Suprapubic skin (tissue), 4 donors: ENCODE measurements at regions not wholly inside any gene's neighbourhood (a gene's known extent, or its start where the extent isn't known, plus 50 kb on each side); places are given as distances from the start of the nearest gene placed in this dataset.

Experiments used
- DNase-seq, 2 donors: peaks; one replicate each; pipeline ENCODE4 v3.0.0-alpha.2; 2019; ENCODE audit warnings: low spot score in 2 of 2
- H3K27ac ChIP-seq: fragments of 200-600 bp; sonication (generic); one replicate; pipeline ENCODE4 v1.5.1; 2019
- H3K27me3 ChIP-seq: fragments of 200-600 bp; sonication (generic); one replicate; pipeline ENCODE4 v1.5.1; 2019
- H3K36me3 ChIP-seq: fragments of 200-600 bp; sonication (generic); one replicate; pipeline ENCODE4 v1.5.1; 2019
- H3K4me1 ChIP-seq: fragments of 200-600 bp; sonication (generic); one replicate; pipeline ENCODE4 v1.5.1; 2019
- H3K4me3 ChIP-seq: fragments of 200-600 bp; sonication (generic); one replicate; pipeline ENCODE4 v1.5.1; 2019; ENCODE audit warnings: mild to moderate bottlenecking
- H3K9me3 ChIP-seq: fragments of 200-600 bp; sonication (generic); one replicate; pipeline ENCODE4 v1.5.1; 2019
- EP300 ChIP-seq: sonication (generic); formaldehyde crosslinking; IDR thresholded peaks from one replicate; pipeline ENCODE4 v1.6.1; 2017; ENCODE audit warnings: antibody characterized with exemption
- POLR2A ChIP-seq, 2 donors: fragments of 450-650 bp; IDR thresholded peaks; one replicate each; pipeline ENCODE4 v1.6.1; 2017; ENCODE audit warnings: antibody characterized with exemption in 2 of 2, mild to moderate bottlenecking in 2 of 2, moderate library complexity in 2 of 2
- POLR2AphosphoS5 ChIP-seq, 3 donors: sonication (generic); formaldehyde crosslinking; IDR thresholded peaks; one replicate each; pipeline ENCODE4 v1.6.1; 2017; ENCODE audit warnings: antibody characterized with exemption in 3 of 3
- WGBS: methylation state at CpG from one replicate; pipeline ENCODE4 v1.1.5; 2018; 5-methylcytosine and 5-hydroxymethylcytosine counted together
- TF ChIP-seq, protein P1 (sequence below), 2 donors: fragments of 200-600 bp in 1 of 2; fragments of 450-650 bp in 1 of 2; sonication (generic) in 1 of 2; IDR thresholded peaks; one replicate each; pipeline ENCODE4 v1.5.1; 2016 to 2019; ENCODE audit warnings: antibody characterized with exemption in 2 of 2, mild to moderate bottlenecking in 1 of 2, moderate library complexity in 1 of 2

DNA sequence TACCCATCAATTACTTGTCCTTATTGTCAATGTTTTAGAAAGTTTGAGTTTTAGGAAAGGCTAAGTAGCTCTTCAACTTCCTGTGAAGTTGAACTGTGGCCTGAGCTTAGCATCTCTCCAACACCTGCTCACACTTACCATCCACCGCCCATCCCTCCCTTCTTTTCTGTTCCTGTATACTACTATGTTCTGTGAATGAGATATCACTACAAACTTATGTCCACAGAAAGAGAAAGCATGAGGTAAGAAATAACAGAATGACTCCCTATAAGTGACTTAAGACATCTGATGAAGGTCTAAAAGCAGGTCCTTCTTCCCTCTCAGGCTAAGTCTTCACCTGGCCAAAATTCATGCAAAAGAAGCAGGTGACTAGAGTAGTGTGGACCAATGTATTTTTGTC lies 246.3 kb upstream of the PREP start:
- no peaks in the 10 kb centered on the region for H3K27me3 ChIP-seq
- TF ChIP-seq POLR2AphosphoS5 (IDR thresholded peaks at IDR 0.05) (no peak), POLR2A (IDR thresholded peaks at IDR 0.05) (no peak), EP300 (no peak)
- TF ChIP-seq, protein P1, sequence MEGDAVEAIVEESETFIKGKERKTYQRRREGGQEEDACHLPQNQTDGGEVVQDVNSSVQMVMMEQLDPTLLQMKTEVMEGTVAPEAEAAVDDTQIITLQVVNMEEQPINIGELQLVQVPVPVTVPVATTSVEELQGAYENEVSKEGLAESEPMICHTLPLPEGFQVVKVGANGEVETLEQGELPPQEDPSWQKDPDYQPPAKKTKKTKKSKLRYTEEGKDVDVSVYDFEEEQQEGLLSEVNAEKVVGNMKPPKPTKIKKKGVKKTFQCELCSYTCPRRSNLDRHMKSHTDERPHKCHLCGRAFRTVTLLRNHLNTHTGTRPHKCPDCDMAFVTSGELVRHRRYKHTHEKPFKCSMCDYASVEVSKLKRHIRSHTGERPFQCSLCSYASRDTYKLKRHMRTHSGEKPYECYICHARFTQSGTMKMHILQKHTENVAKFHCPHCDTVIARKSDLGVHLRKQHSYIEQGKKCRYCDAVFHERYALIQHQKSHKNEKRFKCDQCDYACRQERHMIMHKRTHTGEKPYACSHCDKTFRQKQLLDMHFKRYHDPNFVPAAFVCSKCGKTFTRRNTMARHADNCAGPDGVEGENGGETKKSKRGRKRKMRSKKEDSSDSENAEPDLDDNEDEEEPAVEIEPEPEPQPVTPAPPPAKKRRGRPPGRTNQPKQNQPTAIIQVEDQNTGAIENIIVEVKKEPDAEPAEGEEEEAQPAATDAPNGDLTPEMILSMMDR (IDR thresholded peaks at IDR 0.05): no peak
- H3K27ac ChIP-seq: no peak overlapping the region
- WGBS: 94% methylated on average over 1 of the region's 1 CpG
- no peaks in the 10 kb centered on the region for H3K9me3 ChIP-seq
- no peaks in the 10 kb centered on the region for H3K36me3 ChIP-seq
- no peak for DNase-seq
- peaks cover 5% of the 10 kb centered on the region for H3K4me1 ChIP-seq
- no peak overlapping the region for H3K4me3 ChIP-seq

DNA sequence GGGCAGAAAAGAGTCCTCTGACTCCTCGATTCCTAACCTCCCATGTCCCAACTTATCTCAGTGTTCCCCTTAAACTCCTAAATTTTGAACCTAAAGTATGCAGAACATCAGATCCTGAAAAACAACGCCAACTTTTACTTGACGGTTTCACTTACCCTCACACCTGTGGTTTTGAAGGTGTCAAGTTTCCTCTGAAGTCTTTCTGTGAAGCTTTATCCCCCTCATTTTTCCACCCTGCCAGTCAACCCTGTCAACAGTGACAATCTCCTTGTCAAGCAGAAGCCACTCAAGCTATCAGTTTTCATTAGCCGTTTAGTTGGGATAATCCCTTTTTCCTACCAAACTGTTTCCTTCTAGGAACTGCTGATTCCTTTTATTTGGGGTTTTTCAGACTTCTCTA lies 245.4 kb upstream of the PREP start:
- Histone ChIP-seq H3K36me3 (no peaks in the 10 kb centered on the region), H3K27ac (no peak overlapping the region)
- no peak for TF ChIP-seq POLR2A (IDR thresholded peaks at IDR 0.05)
- no peak for TF ChIP-seq POLR2AphosphoS5 (IDR thresholded peaks at IDR 0.05)
- TF ChIP-seq EP300: no peak
- TF ChIP-seq, protein P1 (IDR thresholded peaks at IDR 0.05): no peak

DNA sequence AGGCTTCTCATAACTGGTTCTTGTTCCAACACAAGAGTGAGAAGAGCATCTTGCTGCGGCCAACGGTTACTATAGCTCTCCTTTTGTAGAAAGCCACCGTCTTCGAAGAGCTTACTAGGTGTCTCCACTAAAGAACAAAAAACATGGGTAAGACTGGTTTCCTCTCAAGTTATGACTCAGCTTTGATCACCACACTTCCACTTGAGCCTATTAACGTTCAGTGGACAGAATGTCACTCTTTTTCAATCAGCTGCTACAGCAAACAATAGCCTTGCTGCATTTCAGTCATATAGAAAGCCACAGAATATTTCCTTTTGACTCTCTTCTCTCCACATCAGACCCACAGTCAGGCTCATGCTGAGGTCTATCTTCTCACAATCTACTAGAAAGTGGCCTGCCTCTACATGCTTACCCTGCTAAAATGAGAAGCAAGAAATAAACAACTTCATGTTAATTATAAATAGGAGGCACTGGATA lies 243.5 kb upstream of the PREP start:
- WGBS: 68% methylated on average over 5 of the region's 5 CpGs
- H3K9me3 ChIP-seq: no peaks in the 10 kb centered on the region
- H3K36me3 ChIP-seq: no peaks in the 10 kb centered on the region
- H3K4me3 ChIP-seq: no peak overlapping the region
- TF ChIP-seq POLR2AphosphoS5 (IDR thresholded peaks at IDR 0.05) (no peak), POLR2A (IDR thresholded peaks at IDR 0.05) (no peak), EP300 (no peak)
- TF ChIP-seq, protein P1 (IDR thresholded peaks at IDR 0.05): no peak
- no peaks in the 10 kb centered on the region for H3K27me3 ChIP-seq
- DNase-seq: no peak
- peaks cover 7% of the 10 kb centered on the region for H3K4me1 ChIP-seq
- H3K27ac ChIP-seq: no peak overlapping the region

More for the DNA sequence above, 245.4 kb upstream of the PREP start:
- H3K27me3 ChIP-seq: no peaks in the 10 kb centered on the region
- peaks cover 7% of the 10 kb centered on the region for H3K4me1 ChIP-seq
- 78% methylated on average over 4 of the region's 4 CpGs for WGBS
- H3K4me3 ChIP-seq: no peak overlapping the region
- no peaks in the 10 kb centered on the region for H3K9me3 ChIP-seq
- no peak for DNase-seq

DNA sequence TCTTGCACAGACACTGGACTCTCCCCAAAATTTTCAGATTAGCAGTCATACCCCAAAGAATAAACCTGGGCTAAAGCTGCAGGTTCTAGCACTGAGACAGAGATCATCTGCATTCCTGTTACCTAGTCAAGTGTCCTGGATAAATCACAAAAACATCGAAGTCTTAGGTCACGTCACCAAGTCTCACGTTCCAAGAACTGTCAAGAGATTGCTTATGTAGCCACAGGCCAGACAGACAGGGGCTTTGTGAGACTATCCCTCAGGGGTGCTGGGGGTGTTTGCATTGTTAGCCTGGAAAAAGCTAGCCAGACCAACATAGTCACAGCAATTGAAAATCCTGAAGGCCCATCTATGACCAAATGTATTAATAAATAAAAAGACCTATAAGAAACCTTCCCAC lies 243.1 kb upstream of the PREP start:
- H3K4me1 ChIP-seq: peaks cover 7% of the 10 kb centered on the region
- WGBS: 88% methylated on average over 3 of the region's 3 CpGs

DNA sequence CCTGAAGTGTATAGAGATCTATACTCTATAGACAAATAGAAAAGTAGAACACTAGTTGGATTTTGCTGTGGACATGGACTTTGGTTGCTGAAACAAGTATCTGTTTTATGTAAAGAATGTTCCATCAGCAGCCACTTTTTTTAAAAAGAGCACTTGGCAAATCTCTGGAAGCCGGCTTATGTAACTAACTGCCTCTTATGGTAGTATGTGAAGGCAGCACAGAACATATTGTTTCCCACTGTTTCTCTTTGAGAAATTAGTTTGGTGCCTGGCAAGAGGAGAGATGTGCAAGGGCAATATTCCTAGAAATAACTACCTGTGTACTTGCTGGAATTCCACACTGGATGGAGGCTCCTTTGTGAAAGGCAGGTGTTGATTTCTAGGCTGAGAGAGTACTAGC lies 242.3 kb upstream of the PREP start:
- no peaks in the 10 kb centered on the region for H3K36me3 ChIP-seq
- no peak for DNase-seq
- 61% methylated on average over 1 of the region's 1 CpG for WGBS
- no peaks in the 10 kb centered on the region for H3K9me3 ChIP-seq
- H3K27ac ChIP-seq: no peak overlapping the region
- H3K4me3 ChIP-seq: no peak overlapping the region
- peaks cover 7% of the 10 kb centered on the region for H3K4me1 ChIP-seq
- TF ChIP-seq EP300 (no peak), POLR2A (IDR thresholded peaks at IDR 0.05) (no peak)
- no peaks in the 10 kb centered on the region for H3K27me3 ChIP-seq

More for the DNA sequence above, 243.1 kb upstream of the PREP start:
- DNase-seq: no peak
- no peak for TF ChIP-seq EP300
- TF ChIP-seq POLR2AphosphoS5 (IDR thresholded peaks at IDR 0.05): no peak
- TF ChIP-seq, protein P1 (IDR thresholded peaks at IDR 0.05): no peak
- no peak for TF ChIP-seq POLR2A (IDR thresholded peaks at IDR 0.05)
- Histone ChIP-seq H3K27ac (no peak overlapping the region), H3K27me3 (no peaks in the 10 kb centered on the region), H3K4me3 (no peak overlapping the region), H3K9me3 (no peaks in the 10 kb centered on the region), H3K36me3 (no peaks in the 10 kb centered on the region)

DNA sequence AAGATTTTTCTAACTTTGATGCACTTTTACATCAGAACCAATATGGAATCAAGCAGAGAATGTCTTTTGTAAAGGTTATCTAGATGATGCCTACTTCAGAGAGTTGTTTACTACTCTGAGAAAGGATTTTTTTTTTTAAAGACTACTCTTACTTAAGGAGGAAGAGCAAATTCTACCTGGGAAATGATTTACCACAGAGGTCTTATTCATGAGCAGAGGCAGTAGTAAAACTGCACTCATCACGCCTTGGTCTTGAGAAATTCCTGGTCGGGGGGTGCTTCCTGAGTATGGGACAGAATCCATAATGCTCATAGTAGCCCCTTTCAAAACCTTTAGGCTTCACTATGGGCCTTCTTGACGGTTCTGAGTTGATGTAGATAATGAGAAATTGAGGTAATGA lies 241.8 kb upstream of the PREP start:
- TF ChIP-seq POLR2A (IDR thresholded peaks at IDR 0.05): no peak
- no peak for TF ChIP-seq POLR2AphosphoS5 (IDR thresholded peaks at IDR 0.05)
- TF ChIP-seq EP300: no peak
- TF ChIP-seq, protein P1 (IDR thresholded peaks at IDR 0.05): no peak
- Histone ChIP-seq H3K4me1 (peaks cover 7% of the 10 kb centered on the region), H3K27ac (no peak overlapping the region), H3K9me3 (no peaks in the 10 kb centered on the region), H3K36me3 (no peaks in the 10 kb centered on the region), H3K27me3 (no peaks in the 10 kb centered on the region), H3K4me3 (no peak overlapping the region)
- no peak for DNase-seq
- WGBS: 82% methylated on average over 3 of the region's 3 CpGs
